ENCODE measurements at regions not wholly inside any gene's neighbourhood (a gene's known extent, or its start where the extent isn't known, plus 50 kb on each side); places are given as distances from the start of the nearest gene placed in this dataset.

- intact Hi-C loops (cut with DNase I): loop anchor here (5.0 to 10.0 kb wide), 2 partner anchors 334 to 392 kb away; no protein-coding TSS in a partner anchor
- no peaks in the 10 kb centered on the region for H3K27me3 ChIP-seq
- no peaks in the 10 kb centered on the region for H3K4me1 ChIP-seq
- DNase-seq (ENCODE audit: low spot score in 2 of 2): no peak
- no peaks in the 10 kb centered on the region for H3K9me3 ChIP-seq
- no peak overlapping the region for H3K4me3 ChIP-seq
- no peaks in the 10 kb centered on the region for H3K36me3 ChIP-seq
- TF ChIP-seq, protein P1, sequence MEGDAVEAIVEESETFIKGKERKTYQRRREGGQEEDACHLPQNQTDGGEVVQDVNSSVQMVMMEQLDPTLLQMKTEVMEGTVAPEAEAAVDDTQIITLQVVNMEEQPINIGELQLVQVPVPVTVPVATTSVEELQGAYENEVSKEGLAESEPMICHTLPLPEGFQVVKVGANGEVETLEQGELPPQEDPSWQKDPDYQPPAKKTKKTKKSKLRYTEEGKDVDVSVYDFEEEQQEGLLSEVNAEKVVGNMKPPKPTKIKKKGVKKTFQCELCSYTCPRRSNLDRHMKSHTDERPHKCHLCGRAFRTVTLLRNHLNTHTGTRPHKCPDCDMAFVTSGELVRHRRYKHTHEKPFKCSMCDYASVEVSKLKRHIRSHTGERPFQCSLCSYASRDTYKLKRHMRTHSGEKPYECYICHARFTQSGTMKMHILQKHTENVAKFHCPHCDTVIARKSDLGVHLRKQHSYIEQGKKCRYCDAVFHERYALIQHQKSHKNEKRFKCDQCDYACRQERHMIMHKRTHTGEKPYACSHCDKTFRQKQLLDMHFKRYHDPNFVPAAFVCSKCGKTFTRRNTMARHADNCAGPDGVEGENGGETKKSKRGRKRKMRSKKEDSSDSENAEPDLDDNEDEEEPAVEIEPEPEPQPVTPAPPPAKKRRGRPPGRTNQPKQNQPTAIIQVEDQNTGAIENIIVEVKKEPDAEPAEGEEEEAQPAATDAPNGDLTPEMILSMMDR (IDR thresholded peaks at IDR 0.05): peak in 2 of 3 experiments; percentile 33 to 49
- H3K27ac ChIP-seq: no peak overlapping the region
Observed at GRCh38 chr7:80060218-80060806, 74.3 kb upstream of the GNAI1 start.

DNA sequence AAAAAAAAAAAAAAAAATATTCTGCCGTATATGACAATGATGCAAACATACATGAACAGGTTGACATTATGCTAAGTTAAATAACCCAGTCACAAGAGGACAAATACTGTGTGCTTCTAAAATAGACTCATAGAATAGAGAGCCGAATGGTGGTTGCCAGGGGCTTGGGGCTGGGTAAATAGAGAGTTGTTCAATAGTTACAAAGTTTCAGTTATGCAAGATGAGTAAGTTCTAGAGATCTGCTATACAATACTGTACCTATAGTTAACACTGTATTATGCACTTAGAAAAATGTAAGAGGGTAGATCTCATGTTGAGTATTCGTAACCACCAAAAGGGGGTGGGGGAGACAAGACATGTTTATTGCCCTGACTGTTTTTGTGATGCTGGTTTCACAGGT lies 77.1 kb upstream of the GNAI1 start:
- Histone ChIP-seq H3K27ac (no peak overlapping the region), H3K9me3 (no peaks in the 10 kb centered on the region), H3K36me3 (no peaks in the 10 kb centered on the region), H3K27me3 (no peaks in the 10 kb centered on the region), H3K4me3 (no peak overlapping the region), H3K4me1 (no peaks in the 10 kb centered on the region)
- no peak for DNase-seq (ENCODE audit: low spot score in 2 of 2)
- TF ChIP-seq, protein P1 (IDR thresholded peaks at IDR 0.05): no peak
- intact Hi-C loops (cut with DNase I): no loop called here

DNA sequence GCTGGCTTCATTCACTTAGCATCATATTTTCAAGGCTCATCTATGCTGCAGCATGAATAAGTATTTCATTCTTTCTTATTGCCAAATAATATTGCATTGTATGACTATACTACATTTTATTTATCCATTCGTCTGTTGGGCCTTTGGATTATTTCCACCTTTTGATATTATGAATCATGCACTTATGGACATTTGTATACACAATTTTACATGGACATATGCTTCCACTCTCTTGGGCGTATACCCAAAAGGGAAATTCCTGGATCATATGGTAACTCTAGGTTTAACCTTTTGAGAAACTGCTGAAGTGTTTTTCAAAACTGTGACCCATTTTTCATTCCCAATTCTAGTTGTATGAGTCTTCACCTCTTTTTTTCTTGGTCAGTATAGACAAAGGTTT lies 80.3 kb upstream of the GNAI1 start:
- Histone ChIP-seq H3K4me1 (no peaks in the 10 kb centered on the region), H3K4me3 (no peak overlapping the region), H3K9me3 (no peaks in the 10 kb centered on the region), H3K27me3 (no peaks in the 10 kb centered on the region), H3K36me3 (no peaks in the 10 kb centered on the region), H3K27ac (no peak overlapping the region)
- TF ChIP-seq, protein P1 (IDR thresholded peaks at IDR 0.05): no peak
- intact Hi-C loops (cut with DNase I): no loop called here
- DNase-seq (ENCODE audit: low spot score in 2 of 2): no peak

DNA sequence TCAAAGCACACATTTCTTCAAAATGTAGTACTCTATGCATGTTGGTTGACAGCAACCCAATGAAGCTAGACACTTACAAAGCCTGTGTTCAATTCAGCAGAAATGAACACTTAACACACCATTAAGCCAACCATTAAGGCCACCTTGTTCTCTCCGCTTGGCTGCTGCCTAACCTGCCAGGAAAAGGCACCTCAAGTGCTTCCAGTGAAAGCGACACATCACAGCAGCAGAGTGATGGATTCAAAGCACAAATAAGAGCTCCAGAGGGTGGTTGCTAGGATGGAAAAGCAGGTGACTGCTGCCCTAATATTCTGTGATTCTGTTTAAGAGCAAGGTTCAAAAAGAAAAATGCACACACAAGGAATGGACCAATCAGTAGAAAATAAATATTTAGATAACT lies 81.5 kb upstream of the GNAI1 start:
- Histone ChIP-seq H3K36me3 (no peaks in the 10 kb centered on the region), H3K4me3 (no peak overlapping the region), H3K27ac (no peak overlapping the region), H3K27me3 (no peaks in the 10 kb centered on the region), H3K9me3 (no peaks in the 10 kb centered on the region), H3K4me1 (no peaks in the 10 kb centered on the region)
- intact Hi-C loops (cut with DNase I): no loop called here
- DNase-seq (ENCODE audit: low spot score in 2 of 2): no peak
- TF ChIP-seq, protein P1 (IDR thresholded peaks at IDR 0.05): no peak

DNA sequence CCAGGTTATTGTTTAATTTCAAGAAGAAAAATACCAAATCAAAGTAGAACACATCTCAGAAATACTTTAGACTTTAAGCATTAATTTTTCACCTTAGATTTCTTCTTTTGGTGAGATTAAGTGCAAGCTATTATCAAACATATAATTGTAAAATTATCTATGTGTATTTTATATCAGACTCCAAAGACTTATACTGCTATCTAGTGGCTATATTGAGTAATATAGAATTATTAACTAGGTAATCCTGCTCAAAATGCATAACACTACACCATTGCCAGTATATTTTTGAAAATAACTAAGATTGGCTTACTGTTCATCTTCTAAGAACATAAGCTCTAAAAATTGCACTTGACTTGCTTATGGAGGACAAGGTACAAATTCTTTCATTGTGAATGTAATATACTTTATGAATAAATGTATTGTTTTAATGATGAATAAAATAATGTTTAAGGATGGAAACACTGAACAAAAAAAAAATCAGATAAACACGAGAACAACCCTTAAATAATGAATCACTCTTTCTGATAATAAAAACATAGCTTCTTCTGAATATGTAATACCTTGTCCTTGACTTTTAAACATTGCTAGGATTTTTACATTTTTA lies 86.7 kb upstream of the GNAI1 start:
- intact Hi-C loops (cut with DNase I): no loop called here
- TF ChIP-seq, protein P1 (IDR thresholded peaks at IDR 0.05): no peak

More for the DNA sequence above, 86.7 kb upstream of the GNAI1 start:
- H3K27me3 ChIP-seq: no peaks in the 10 kb centered on the region
- H3K36me3 ChIP-seq: no peaks in the 10 kb centered on the region
- no peaks in the 10 kb centered on the region for H3K9me3 ChIP-seq
- H3K27ac ChIP-seq: no peak overlapping the region
- H3K4me3 ChIP-seq: no peak overlapping the region
- DNase-seq (ENCODE audit: low spot score in 2 of 2): no peak
- no peaks in the 10 kb centered on the region for H3K4me1 ChIP-seq

All from ascending aorta (tissue), 2 donors.